Prostate gland (tissue), 2 donors: ENCODE measurements at regions not wholly inside any gene's neighbourhood (a gene's known extent, or its start where the extent isn't known, plus 50 kb on each side); places are given as distances from the start of the nearest gene placed in this dataset.

Source experiments
- CTCF ChIP-seq, 4 experiments: fragments of 200-600 bp in 2 of 4; fragments of 450-650 bp in 2 of 4; sonication (generic) in 2 of 4; IDR thresholded peaks; 1 replicate in 3 of 4; 2 replicates in 1 of 4; pipeline ENCODE4 v1.5.1; 2016 to 2019; ENCODE audit warnings: antibody characterized with exemption in 4 of 4, mild to moderate bottlenecking in 2 of 4, moderate library complexity in 2 of 4
- POLR2A ChIP-seq: fragments of 450-650 bp; IDR thresholded peaks from one replicate; pipeline ENCODE4 v1.6.1; 2016; ENCODE audit warnings: antibody characterized with exemption, mild to moderate bottlenecking

DNA sequence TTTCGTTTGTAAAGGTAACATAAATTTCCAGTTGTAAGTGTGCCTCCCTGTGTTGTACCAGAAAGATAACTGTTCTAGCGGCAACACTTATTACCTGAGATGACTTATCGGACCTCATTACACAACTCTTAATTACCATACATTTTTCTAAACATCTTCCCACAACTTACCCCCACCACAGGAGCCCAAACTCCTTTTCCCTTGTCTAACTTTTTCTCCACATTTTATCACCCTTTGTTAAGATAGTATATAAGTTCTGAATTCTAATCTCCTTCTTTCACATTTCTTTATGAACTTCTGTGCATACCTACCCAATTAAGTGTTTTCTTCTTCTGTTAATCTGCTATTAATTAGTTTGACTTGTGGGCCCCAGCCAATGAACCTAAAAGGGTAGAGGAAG, 143.7 kb upstream of the CAMK1G start:
- no peak for TF ChIP-seq CTCF (IDR thresholded peaks at IDR 0.05)
- TF ChIP-seq POLR2A: no peak
